Panc1 (cell line): ENCODE measurements at regions not wholly inside any gene's neighbourhood (a gene's known extent, or its start where the extent isn't known, plus 50 kb on each side); places are given as distances from the start of the nearest gene placed in this dataset.

Experiments
- ATAC-seq: fragments of 200-7000 bp; cut with Tn5 transposase; 2 replicates; pipeline ENCODE4 v1.9.1; 2020; ENCODE audit warnings: mild to moderate bottlenecking, moderate library complexity
- BruUV-seq: library from RNA; stranded (reverse); fragments of 400-500 nt; replicated peaks from 2 replicates; lab custom pipeline; 2021; lab: Mats Ljungman, UMichigan
- CTCF ChIA-PET: fragments of 300-600 bp; sonication (Branson Sonifier 250); formaldehyde crosslinking; loops from one replicate; lab custom pipeline; 2022; ENCODE audit warnings: antibody characterized with exemption; lab: Charles Lee
- POLR2A ChIA-PET: fragments of 300-600 bp; sonication (Branson Sonifier 250); formaldehyde crosslinking; loops from one replicate; lab custom pipeline; 2022; ENCODE audit warnings: antibody characterized with exemption; lab: Charles Lee
- DNase-seq: peaks from one replicate; pipeline ENCODE4 v3.0.0-alpha.2; 2010; ENCODE audit warnings: low read depth, low spot score
- H3K27ac ChIP-seq: 2 replicates; pipeline ENCODE4 v1.5.1; 2011; ENCODE audit warnings: mild to moderate bottlenecking, low read length, inconsistent platforms
- H3K27me3 ChIP-seq: fragments of 200-500 bp; sonication (Bioruptor generic); 2 replicates; pipeline ENCODE4 v1.6.0; 2014; ENCODE audit warnings: low read length, inconsistent platforms; ENCODE audit not compliant: control insufficient read depth, insufficient read depth
- H3K36me3 ChIP-seq: fragments of 200-500 bp; sonication (Bioruptor generic); 2 replicates; pipeline ENCODE4 v1.5.1; 2014; ENCODE audit warnings: inconsistent platforms, mild to moderate bottlenecking, low read length, moderate library complexity; ENCODE audit not compliant: control insufficient read depth, insufficient read depth
- H3K4me1 ChIP-seq: 2 replicates; pipeline ENCODE4 v1.5.1; 2011; ENCODE audit warnings: inconsistent platforms, mild to moderate bottlenecking, low read length, moderate library complexity; ENCODE audit not compliant: control insufficient read depth, insufficient read depth
- H3K4me3 ChIP-seq, 2 experiments: 2 replicates each; pipeline ENCODE4 v1.5.1; 2011 to 2012; ENCODE audit warnings: low read depth in 2 of 2, low read length in 2 of 2, mild to moderate bottlenecking in 2 of 2, inconsistent platforms in 1 of 2, moderate library complexity in 1 of 2
- H3K9me3 ChIP-seq: fragments of 200-500 bp; sonication (Bioruptor generic); 2 replicates; pipeline ENCODE4 v1.5.1; 2014; ENCODE audit warnings: low read depth, mild to moderate bottlenecking, inconsistent platforms, low read length, moderate library complexity; ENCODE audit not compliant: control insufficient read depth, insufficient read depth
- POLR2AphosphoS5 ChIP-seq: IDR thresholded peaks from 2 replicates; pipeline ENCODE4 v1.6.1; 2012; ENCODE audit warnings: mild to moderate bottlenecking, low read depth, low read length, moderate library complexity
- SIN3A ChIP-seq: IDR thresholded peaks from 2 replicates; pipeline ENCODE4 v1.6.1; 2012; ENCODE audit warnings: low read depth, mild to moderate bottlenecking, low read length, moderate library complexity, borderline replicate concordance; ENCODE audit not compliant: insufficient read depth
- TCF7L2 ChIP-seq: IDR thresholded peaks from 2 replicates; pipeline ENCODE4 v1.6.1; 2011; ENCODE audit warnings: mild to moderate bottlenecking, low read depth, low read length, inconsistent platforms
- in situ Hi-C: cut with HindIII; loops from 2 replicates; pipeline ENCODE4 v1.10.0; 2016; ENCODE audit warnings: low sequenced_read_pairs, low pct_unique_long_range_greater_than_20kb
- intact Hi-C: fragments of 100-400 bp; cut with micrococcal nuclease; formaldehyde crosslinking; loops from one replicate; pipeline ENCODE4 v1.10.0; 2022; ENCODE audit not compliant: unreplicated experiment
- TF ChIP-seq, protein P1 (sequence below): fragments of 450-650 bp; IDR thresholded peaks from 2 replicates; pipeline ENCODE4 v1.5.1; 2017; ENCODE audit warnings: mild to moderate bottlenecking
- TF ChIP-seq, protein P2 (sequence below), 2 experiments: IDR thresholded peaks; 2 replicates each; pipeline ENCODE4 v1.6.1; 2011 to 2012; ENCODE audit warnings: low read depth in 2 of 2, control low read depth in 1 of 2, low read length in 1 of 2, mild to moderate bottlenecking in 1 of 2, moderate library complexity in 1 of 2; ENCODE audit not compliant: insufficient read depth in 1 of 2

- no peaks in the 10 kb centered on the region for H3K9me3 ChIP-seq
- CTCF ChIA-PET = no interaction called here
- H3K4me3 ChIP-seq = no peak overlapping the region
- DNase-seq (no peak), ATAC-seq (no peak)
- H3K27ac ChIP-seq = no peak overlapping the region
- no peaks in the 10 kb centered on the region for H3K36me3 ChIP-seq
- in situ Hi-C loops (no loop called here), intact Hi-C loops (no loop called here)
- TF ChIP-seq TCF7L2 (no peak), SIN3A (no peak), POLR2AphosphoS5 (no peak)
- TF ChIP-seq, protein P1, sequence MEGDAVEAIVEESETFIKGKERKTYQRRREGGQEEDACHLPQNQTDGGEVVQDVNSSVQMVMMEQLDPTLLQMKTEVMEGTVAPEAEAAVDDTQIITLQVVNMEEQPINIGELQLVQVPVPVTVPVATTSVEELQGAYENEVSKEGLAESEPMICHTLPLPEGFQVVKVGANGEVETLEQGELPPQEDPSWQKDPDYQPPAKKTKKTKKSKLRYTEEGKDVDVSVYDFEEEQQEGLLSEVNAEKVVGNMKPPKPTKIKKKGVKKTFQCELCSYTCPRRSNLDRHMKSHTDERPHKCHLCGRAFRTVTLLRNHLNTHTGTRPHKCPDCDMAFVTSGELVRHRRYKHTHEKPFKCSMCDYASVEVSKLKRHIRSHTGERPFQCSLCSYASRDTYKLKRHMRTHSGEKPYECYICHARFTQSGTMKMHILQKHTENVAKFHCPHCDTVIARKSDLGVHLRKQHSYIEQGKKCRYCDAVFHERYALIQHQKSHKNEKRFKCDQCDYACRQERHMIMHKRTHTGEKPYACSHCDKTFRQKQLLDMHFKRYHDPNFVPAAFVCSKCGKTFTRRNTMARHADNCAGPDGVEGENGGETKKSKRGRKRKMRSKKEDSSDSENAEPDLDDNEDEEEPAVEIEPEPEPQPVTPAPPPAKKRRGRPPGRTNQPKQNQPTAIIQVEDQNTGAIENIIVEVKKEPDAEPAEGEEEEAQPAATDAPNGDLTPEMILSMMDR = no peak
- TF ChIP-seq, protein P2, sequence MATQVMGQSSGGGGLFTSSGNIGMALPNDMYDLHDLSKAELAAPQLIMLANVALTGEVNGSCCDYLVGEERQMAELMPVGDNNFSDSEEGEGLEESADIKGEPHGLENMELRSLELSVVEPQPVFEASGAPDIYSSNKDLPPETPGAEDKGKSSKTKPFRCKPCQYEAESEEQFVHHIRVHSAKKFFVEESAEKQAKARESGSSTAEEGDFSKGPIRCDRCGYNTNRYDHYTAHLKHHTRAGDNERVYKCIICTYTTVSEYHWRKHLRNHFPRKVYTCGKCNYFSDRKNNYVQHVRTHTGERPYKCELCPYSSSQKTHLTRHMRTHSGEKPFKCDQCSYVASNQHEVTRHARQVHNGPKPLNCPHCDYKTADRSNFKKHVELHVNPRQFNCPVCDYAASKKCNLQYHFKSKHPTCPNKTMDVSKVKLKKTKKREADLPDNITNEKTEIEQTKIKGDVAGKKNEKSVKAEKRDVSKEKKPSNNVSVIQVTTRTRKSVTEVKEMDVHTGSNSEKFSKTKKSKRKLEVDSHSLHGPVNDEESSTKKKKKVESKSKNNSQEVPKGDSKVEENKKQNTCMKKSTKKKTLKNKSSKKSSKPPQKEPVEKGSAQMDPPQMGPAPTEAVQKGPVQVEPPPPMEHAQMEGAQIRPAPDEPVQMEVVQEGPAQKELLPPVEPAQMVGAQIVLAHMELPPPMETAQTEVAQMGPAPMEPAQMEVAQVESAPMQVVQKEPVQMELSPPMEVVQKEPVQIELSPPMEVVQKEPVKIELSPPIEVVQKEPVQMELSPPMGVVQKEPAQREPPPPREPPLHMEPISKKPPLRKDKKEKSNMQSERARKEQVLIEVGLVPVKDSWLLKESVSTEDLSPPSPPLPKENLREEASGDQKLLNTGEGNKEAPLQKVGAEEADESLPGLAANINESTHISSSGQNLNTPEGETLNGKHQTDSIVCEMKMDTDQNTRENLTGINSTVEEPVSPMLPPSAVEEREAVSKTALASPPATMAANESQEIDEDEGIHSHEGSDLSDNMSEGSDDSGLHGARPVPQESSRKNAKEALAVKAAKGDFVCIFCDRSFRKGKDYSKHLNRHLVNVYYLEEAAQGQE (IDR thresholded peaks at IDR 0.05; ENCODE audit: insufficient read depth in 1 of 2, low read depth in 2 of 2, low read length in 1 of 2) = no peak
- no TSS peak for BruUV-seq
- H3K4me1 ChIP-seq = no peaks in the 10 kb centered on the region
- no peaks in the 10 kb centered on the region for H3K27me3 ChIP-seq
- POLR2A ChIA-PET = no interaction called here
Observed at GRCh38 chr3:26105261-26105660, 315.4 kb downstream of the OXSM start.

DNA sequence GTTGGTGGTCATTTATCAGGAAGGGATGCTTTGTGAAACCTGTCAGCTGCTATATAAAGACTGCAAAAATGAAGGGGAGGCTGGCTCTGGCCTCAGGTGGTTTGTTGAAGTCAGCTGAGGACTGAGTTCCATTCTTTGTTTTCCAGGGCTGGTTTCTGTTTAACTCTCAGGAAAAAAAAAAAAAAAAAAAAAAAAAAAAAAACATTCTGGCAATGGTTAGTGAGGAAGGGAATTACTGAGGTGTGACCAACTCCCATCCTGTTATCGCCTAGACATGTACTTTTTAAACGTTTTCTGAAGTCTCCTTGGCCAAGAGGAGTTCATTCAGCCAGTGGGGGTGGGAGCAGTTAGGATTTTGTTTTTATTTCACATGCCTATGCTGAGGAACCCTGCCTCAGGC lies 316.3 kb downstream of the OXSM start:
- intact Hi-C loops = no loop called here
- BruUV-seq = no TSS peak
- ChIA-PET POLR2A (no interaction called here), CTCF (no interaction called here)
- no peak for ATAC-seq
- no peak for DNase-seq
- in situ Hi-C loops = no loop called here
- TF ChIP-seq POLR2AphosphoS5 (no peak), TCF7L2 (no peak), SIN3A (no peak)
- TF ChIP-seq, protein P2 (IDR thresholded peaks at IDR 0.05; ENCODE audit: insufficient read depth in 1 of 2, low read depth in 2 of 2, low read length in 1 of 2) = no peak
- TF ChIP-seq, protein P1 = no peak
- H3K9me3 ChIP-seq = no peaks in the 10 kb centered on the region
- no peaks in the 10 kb centered on the region for H3K4me1 ChIP-seq
- H3K27ac ChIP-seq = no peak overlapping the region
- no peaks in the 10 kb centered on the region for H3K36me3 ChIP-seq
- H3K4me3 ChIP-seq = no peak overlapping the region
- no peaks in the 10 kb centered on the region for H3K27me3 ChIP-seq
